ENCODE measurements at regions not wholly inside any gene's neighbourhood (a gene's known extent, or its start where the extent isn't known, plus 50 kb on each side); places are given as distances from the start of the nearest gene placed in this dataset.

DNA sequence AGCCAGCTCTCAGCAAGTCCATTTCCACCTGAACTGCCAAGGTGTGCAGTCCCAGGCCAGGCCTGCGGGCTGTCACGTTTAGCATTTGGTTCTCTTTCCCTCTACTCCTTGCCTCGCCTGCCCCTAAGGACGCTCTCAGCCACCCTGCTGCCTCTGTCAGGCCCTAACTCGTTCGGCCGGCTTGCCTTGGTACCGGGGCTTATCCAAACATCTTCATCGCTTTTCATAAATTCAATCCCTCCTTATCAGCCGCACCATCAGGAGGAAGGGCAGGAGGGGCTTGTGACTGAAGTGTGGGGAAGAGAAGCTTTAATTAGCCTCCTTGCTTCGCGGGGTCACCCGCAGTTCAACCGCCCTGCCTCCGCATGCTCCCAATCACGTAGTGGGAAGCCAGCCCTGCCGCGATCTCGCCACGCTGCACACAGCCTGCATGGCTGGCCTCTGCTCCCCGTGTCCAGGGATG lies 231.1 kb downstream of the SOX9 start:
- Histone ChIP-seq H3K9me3 (no peaks in the 10 kb centered on the region), H3K27ac (no peak overlapping the region), H3K4me3 (no peak overlapping the region), H3K27me3 (no peaks in the 10 kb centered on the region), H3K4me1 (no peaks in the 10 kb centered on the region), H3K36me3 (no peaks in the 10 kb centered on the region)
- no peak for TF ChIP-seq POLR2A (IDR thresholded peaks at IDR 0.05)
- TF ChIP-seq, protein P1, sequence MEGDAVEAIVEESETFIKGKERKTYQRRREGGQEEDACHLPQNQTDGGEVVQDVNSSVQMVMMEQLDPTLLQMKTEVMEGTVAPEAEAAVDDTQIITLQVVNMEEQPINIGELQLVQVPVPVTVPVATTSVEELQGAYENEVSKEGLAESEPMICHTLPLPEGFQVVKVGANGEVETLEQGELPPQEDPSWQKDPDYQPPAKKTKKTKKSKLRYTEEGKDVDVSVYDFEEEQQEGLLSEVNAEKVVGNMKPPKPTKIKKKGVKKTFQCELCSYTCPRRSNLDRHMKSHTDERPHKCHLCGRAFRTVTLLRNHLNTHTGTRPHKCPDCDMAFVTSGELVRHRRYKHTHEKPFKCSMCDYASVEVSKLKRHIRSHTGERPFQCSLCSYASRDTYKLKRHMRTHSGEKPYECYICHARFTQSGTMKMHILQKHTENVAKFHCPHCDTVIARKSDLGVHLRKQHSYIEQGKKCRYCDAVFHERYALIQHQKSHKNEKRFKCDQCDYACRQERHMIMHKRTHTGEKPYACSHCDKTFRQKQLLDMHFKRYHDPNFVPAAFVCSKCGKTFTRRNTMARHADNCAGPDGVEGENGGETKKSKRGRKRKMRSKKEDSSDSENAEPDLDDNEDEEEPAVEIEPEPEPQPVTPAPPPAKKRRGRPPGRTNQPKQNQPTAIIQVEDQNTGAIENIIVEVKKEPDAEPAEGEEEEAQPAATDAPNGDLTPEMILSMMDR (IDR thresholded peaks at IDR 0.05), result no peak
- no peak for DNase-seq

DNA sequence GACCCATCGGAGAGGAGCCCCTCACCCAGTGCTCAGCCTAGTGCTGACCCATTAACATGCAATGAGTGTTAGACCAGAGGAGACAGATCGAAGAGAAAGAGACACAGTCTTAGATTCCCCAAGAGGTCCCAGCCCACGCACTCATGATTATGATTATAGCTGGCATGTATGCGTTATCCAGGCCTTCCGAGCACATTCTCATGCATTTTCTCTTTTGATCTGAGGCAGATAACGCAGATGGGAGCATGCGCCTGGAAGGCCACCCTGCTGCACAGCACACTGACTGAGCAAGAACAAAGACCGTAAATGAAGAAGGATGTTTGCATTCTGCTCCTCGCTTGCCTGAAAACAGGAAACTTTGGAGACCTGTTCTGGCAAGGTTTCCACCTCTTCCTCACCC lies 232.7 kb downstream of the SOX9 start:
- no peaks in the 10 kb centered on the region for H3K9me3 ChIP-seq
- no peaks in the 10 kb centered on the region for H3K36me3 ChIP-seq
- H3K4me3 ChIP-seq, result no peak overlapping the region
- H3K4me1 ChIP-seq, result no peaks in the 10 kb centered on the region
- no peaks in the 10 kb centered on the region for H3K27me3 ChIP-seq
- no peak overlapping the region for H3K27ac ChIP-seq
- TF ChIP-seq POLR2A (IDR thresholded peaks at IDR 0.05), result no peak
- TF ChIP-seq, protein P1 (IDR thresholded peaks at IDR 0.05), result no peak
- no peak for DNase-seq

DNA sequence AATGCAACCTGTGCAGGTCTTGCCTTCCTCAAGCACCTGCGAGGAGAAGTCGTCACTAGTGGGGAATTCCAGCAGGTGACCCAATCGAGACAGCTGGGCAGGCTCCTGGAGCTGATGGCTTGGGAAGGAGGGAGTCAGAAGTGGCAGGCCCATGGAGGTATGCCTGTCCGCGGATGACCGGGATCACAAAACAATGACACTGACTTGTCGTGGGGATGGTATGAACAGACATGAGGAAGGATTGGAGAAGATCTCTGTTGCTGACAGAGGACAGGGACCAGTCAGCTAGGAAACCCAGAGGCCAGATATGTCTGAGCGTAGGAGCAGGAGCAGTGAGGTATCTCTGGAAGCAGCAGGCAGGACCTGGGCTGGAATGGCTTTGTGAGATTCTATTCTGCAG lies 233.3 kb downstream of the SOX9 start:
- no peak overlapping the region for H3K27ac ChIP-seq
- H3K4me3 ChIP-seq, result no peak overlapping the region

DNA sequence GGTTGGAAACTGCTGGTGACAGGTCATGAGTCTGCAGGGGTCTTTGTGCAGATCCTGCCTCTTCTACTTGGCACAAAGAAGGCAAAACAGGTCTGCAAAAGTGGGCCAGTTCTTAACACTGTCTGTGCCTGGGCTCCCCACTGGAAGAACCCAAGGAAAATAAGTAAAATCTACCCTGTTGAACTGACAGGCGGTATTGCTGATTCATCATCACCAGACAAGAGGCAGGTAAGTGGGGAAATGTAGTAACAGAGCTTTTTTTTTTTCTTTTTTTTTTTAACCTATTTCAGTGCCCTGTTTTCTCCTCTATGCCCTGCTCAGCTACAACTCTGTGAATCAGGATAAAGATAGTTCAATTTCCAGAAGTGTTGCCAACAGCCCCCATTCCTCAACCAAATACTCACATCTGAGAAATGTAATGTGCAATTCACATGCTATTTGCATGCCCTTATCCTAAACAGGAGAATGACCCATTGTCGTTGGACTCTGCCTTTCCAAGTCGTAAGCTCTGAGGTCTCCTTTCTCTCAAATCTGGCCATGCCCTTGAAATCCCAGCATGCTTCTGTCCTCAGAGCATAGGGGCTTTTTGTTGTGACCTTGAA lies 237.0 kb downstream of the SOX9 start:
- DNase-seq, result no peak
- H3K36me3 ChIP-seq, result no peaks in the 10 kb centered on the region
- H3K4me3 ChIP-seq, result no peak overlapping the region
- no peak overlapping the region for H3K27ac ChIP-seq
- no peaks in the 10 kb centered on the region for H3K9me3 ChIP-seq
- H3K4me1 ChIP-seq, result no peaks in the 10 kb centered on the region
- no peaks in the 10 kb centered on the region for H3K27me3 ChIP-seq
- TF ChIP-seq POLR2A (IDR thresholded peaks at IDR 0.05), result no peak
- TF ChIP-seq, protein P1 (IDR thresholded peaks at IDR 0.05), result no peak

More for the DNA sequence above, 233.3 kb downstream of the SOX9 start:
- no peaks in the 10 kb centered on the region for H3K4me1 ChIP-seq
- H3K36me3 ChIP-seq, result no peaks in the 10 kb centered on the region
- no peaks in the 10 kb centered on the region for H3K9me3 ChIP-seq
- H3K27me3 ChIP-seq, result no peaks in the 10 kb centered on the region
- DNase-seq, result no peak
- TF ChIP-seq, protein P1 (IDR thresholded peaks at IDR 0.05), result no peak
- TF ChIP-seq POLR2A (IDR thresholded peaks at IDR 0.05), result no peak

DNA sequence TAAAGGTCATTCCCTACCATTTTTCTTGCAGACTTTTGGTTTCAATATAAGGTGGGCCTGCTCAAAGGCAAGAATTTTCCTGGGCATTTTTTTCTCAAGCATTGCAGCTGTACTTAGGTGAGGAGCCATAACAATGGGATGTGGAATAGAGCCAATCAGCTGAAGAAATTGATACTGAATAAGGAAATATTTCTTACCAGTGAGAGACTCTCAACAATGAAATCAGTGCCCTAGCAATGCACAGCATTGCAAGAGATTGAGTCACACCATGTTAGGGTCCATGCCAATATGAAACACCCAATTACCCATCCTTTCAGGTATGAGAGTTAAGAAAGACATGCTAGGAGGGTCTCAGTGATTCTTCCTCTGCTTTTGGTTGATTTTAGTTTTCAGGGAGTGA lies 237.6 kb downstream of the SOX9 start:
- TF ChIP-seq, protein P1 (IDR thresholded peaks at IDR 0.05), result no peak
- TF ChIP-seq POLR2A (IDR thresholded peaks at IDR 0.05), result no peak
- no peak overlapping the region for H3K4me3 ChIP-seq
- DNase-seq, result no peak

DNA sequence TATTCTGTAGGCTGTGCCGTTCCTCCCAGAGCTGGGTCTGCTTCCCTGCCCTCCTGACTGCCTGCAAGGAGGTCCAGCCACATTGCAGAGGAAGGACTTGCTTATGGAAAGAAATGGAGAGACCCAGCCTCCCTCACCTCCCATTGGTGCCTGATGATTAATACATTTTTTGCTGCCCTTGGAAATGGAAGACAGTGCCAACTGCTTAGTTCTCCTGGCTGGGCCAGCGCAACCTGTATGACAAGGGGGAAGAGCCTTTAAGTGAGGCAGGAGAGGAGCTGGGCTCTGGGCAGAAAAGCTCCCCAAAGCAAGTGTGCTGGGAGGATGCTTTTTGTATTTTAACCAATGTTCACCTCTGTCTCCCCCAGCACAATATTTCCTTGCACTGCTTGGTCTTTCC lies 238.5 kb downstream of the SOX9 start:
- Histone ChIP-seq H3K36me3 (no peaks in the 10 kb centered on the region), H3K4me3 (no peak overlapping the region), H3K4me1 (no peaks in the 10 kb centered on the region), H3K27me3 (no peaks in the 10 kb centered on the region), H3K9me3 (no peaks in the 10 kb centered on the region), H3K27ac (no peak overlapping the region)
- TF ChIP-seq, protein P1 (IDR thresholded peaks at IDR 0.05), result no peak
- no peak for TF ChIP-seq POLR2A (IDR thresholded peaks at IDR 0.05)
- no peak for DNase-seq

More for the DNA sequence above, 237.6 kb downstream of the SOX9 start:
- H3K9me3 ChIP-seq, result no peaks in the 10 kb centered on the region
- no peaks in the 10 kb centered on the region for H3K27me3 ChIP-seq
- H3K36me3 ChIP-seq, result no peaks in the 10 kb centered on the region
- H3K27ac ChIP-seq, result no peak overlapping the region
- no peaks in the 10 kb centered on the region for H3K4me1 ChIP-seq

Data from Peyer's patch (tissue), 4 donors.